AG08396 (cell line): ENCODE measurements at regions not wholly inside any gene's neighbourhood (a gene's known extent, or its start where the extent isn't known, plus 50 kb on each side); places are given as distances from the start of the nearest gene placed in this dataset.
"Not testable (repeated sequence)": the region's sequence is repeated elsewhere in the genome, so short reads cannot be mapped to it uniquely, and the experiment has no call there.

Experiments used
- DNase-seq: peaks from one replicate; pipeline ENCODE4 v3.0.0; 2012; ENCODE audit warnings: low spot score, mixed read lengths

DNA sequence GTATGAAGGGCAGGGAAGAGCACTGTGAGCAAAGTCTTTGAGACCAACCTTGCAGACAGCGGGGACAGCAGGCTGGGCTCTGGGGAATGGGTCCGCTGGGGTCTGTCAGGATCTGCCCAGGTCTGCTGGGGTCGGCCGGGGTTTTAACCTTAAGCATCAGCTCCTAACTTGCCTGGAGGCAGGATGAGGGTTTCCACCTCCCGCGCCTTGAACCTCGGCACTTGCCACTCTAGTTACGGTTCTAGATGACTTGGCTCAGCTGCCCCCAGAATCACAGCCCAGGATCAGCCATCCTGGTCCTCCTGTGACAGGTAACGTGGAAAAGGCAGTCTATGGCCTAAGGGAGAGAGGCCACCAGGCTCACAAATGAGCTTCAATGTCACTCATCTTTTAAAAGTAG is 50.4 kb upstream of the CACUL1 start:
- no peak for DNase-seq

DNA sequence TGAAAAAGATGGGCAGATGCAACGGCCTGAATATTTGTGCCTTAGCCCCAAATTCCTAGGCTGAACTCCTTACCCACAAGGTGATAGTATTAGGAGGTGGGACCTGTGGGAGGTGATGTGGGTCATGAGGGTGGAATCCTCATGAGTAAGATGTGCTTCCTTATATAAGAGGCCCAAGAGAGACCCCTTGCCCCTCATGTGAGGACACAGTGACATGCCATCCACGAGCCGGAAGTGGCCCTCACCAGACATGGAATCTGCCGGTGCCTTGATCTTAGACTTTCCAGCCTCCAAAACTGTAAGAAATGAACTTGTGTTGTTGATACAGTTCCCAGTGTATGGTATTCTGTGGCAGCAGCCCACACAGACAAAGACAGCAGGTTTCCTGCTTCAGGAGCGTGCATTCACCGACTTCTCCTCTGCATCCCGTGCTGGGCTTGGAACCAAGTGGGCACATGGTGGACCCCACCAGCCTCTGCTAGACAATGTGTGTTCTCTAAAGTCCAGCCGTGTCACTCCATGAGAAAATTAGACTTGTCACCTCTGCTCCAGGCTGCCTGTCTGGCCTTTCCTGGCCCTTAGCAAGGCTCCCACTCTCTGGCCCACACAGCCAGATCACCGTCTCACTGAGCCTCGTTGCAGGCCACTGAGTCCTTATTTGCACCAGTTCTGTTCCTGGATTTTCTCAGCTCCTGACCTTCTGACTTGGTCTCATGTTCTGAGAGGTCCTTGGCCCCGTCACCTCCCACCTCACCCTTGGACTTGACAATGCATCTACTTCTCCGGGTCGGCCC is 52.9 kb upstream of the CACUL1 start:
- DNase-seq, result no peak

DNA sequence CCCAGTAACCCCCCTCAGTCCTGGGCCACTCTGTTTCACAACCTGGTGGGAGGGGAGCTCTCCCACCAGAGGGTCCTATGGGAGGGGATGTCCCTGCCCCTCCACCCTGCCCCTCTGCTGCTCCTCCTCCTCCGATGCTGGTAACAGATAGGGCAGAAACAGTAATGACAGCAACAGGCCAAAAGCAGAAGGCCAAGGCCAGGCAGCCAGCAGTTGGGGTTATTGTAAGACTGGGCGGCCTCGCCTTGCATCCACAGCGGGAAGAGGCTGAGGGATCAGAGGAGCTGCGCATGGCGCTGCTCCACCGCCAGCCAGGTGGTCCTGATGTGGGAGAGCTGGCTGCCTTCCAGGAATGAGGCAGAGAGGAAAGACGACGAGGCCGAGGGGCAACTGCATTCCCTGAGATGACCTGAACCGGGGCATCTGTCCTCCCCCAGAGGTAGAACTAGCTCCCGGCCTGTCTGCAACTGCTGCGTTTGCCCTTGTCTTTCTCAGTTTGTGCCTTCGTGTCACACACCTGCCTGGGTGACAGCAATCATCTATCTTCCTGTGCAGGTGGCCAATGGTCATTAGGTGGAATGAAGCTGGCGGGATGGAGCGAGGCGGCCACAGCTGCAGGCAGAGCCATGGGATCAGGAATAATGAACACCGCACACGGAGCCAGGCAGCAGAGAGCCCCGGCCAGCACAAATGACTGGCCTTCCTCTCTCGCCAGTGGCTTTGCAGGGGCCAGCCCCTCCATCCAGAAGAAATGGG is 54.0 kb upstream of the CACUL1 start:
- no peak for DNase-seq

DNA sequence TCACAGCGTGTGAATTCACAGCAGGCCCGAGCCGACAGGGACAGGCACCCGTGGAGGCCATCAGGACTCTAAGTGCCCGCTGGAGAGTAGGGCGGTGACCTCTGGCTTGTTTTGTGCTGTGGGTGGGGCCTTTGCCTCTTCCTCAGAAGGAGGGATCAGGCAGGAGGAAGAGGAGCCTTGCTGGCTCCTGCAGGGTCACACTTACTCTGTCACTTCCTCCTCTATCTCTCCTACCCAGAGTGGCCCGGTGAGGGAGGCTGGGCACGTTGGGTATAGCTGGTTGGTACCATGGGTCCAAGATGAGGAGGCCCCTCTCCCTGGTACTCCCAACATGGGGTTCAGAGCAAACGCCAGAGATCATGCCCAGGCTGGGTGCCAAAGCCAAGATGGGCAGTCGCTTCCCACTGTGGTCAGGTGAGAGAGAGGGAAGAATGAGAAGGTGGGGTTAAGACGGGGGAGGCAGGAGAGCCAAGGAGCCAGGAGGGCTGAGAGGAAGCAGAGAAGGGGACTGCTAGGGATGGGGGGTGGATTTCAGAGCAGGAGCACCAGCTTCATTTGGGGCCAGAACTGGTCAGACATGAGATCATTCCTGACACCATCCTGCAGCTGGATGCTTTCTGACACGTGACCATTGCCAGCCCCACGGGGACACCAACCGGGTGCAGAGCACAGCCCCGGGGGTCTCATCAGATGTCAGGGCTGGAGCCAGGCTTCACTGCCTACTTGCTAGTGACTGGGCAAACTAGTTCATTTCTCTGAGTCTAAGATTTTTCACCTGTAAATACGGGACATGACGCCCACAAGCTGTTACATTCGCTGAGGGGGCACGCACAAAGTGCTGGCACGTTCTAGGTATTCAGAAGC is 54.8 kb upstream of the CACUL1 start:
- no peak for DNase-seq

DNA sequence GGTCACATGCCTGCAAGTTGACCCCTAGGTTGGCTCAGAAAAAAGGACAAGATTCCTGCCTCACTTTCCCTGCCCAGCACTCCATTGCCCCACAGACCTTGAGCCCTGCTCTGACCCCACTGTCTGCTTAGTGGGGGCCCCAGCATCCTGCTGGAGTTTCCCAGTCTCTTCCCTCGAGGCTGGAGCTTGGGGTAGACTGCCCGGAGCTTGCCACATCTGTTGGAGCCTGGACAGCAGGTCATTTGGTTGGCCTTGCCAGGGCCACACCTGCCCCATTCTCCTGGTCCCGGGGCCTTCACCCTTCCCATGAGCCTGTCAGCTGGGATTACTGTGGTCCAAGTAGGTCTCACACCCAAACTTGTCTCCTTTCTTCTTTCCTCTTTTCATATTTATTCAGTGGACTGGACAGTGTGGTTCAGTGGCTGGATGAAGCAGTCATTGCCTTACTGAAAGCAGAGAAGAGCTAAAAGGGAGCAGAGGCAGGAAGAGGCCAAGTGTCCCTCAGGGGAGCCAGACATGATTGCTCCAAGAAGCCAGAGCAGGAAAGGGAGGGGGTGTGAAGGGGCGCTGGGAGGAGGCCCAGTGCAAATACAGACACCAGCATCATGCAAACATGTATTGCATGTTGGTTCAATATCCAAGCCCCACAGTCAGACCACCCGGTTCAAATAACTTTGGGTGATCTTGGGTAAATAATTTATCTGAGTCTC is 56.2 kb upstream of the CACUL1 start:
- DNase-seq, result no peak

DNA sequence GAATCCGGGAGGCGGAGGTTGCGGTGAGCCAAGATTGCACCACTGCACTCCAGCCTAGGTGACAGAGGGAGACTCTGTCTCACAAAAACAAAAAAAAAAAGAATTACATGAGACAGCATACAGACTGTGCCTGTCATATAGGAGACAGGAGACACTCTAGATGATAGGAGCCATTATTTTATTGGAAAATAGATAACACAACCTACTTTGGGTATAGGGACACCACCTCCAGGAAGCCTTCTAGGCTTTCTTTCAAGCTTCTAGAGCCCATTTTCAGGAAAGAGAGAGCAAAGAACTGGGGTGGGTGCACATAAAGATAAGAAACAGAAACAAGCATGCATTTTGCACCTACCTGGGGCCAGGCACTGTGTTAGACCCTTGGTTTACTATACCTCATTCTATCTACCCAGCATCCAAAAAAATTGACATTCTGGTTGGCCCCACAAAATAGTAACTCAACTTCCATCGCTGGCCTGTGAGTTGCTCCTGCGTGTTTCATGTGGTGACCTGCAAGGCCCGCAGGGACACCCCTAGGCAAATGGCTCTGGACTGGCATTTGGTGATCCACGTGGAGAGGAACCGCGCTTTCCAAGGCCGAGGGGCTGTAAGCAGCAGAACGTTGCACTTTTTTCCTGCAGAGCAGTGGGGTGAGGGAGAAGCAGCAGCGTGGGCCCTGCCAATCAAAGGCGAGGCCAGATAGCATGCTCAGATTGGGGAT is 57.1 kb upstream of the CACUL1 start:
- no peak for DNase-seq

DNA sequence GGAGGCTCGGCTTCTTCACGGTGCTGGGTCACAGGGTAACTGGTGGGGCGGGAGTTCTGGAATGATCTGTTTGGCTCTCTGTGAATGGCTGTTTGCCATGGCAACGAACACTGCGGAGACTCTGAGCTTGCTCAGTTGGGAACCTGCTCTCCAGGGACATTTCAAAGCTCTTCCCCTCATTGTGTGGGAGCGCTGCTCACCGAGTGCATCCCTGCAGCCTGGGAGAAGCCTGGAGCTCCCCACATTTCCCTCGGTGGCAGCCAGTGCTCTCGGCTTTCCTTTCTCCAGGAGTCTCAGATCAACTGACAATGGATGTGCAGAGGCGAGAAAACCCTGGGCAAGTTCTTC is 57.6 kb upstream of the CACUL1 start:
- no peak for DNase-seq

DNA sequence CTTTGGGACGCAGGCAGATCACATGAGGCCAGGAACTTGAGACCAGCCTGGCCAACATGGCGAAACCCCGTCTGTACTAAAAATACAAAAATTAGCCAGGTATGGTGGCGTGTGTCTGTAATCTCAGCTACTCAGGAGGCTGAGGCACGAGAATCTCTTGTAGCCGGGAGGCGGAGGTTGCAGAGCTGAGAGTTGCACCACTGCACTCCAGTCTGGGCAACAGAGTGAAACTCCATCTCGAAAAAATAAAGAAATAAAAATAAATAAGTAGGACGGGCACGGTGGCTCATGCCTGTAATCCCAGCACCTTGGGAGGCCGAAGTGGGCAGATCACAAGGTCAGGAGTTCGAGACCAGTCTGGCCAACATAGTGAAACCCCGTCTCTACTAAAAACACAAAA is 58.2 kb upstream of the CACUL1 start:
- not testable (repeated sequence) for DNase-seq

DNA sequence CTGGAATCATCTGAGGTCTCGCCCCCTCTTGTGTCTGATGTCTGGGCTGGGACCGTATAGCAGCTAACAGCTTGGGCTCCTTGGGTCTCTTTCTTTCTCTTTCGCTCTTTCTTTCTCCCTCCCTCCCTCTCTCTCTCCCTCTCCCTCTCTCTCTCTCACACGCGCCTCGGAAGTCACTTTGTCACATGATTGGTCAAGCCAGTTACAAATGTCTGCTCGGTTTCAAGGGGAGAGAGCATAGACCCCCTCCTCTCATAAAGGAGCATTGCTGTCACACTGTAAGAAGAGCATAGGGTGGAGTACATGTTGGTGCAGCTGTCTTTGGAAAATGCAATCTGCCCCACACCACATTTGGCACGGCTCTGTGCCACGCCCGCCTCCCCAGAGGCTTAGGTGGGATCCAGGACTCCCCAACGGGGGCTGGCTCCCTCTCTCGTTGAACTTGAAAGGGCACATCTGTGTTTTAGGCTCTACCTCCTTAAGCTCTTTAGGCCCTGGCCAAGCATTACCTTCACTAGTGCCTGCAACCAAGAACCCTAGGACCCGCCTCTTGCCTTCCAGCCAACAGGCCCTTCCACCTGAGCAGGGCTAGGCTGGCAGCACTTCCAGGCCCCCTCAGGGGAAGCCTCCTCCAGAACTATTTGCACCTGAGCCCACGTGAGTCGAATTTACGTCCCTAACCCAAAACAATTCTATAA is 61.9 kb upstream of the CACUL1 start:
- no peak for DNase-seq

DNA sequence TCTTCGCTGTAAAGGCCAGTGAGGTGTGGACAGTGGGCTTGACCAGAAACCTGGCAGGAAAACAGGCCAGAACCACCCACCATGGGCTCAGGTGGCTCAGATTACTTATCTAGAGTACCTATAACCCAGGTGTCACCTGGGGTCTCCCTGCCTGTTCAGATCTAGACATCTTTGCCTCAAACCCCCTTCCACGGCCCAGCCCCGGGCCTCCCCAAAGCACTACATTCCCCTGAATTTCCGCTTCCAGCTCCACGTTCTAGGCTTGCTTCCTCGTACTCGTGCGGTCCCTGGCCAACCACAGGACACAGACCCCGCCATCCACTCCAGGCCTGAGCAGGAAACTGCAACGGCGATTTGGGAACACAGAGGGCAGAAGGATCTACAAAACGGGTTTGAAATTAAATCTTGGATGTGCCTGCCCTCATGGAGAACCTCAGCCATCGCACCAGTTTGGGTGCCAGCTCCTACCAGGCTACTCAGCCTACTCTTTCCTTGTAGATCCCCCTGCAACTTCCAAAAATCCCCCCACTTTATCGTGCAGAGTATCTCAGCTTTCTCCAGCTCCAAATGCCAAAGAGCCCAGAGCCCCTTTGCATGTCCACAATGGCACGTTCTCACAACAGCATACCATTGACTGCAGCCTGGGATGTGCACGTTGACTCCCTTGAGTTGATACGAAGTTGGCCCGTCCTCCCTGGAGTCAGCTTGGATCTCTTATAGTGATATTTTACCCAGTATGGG is 62.7 kb upstream of the CACUL1 start:
- no peak for DNase-seq

DNA sequence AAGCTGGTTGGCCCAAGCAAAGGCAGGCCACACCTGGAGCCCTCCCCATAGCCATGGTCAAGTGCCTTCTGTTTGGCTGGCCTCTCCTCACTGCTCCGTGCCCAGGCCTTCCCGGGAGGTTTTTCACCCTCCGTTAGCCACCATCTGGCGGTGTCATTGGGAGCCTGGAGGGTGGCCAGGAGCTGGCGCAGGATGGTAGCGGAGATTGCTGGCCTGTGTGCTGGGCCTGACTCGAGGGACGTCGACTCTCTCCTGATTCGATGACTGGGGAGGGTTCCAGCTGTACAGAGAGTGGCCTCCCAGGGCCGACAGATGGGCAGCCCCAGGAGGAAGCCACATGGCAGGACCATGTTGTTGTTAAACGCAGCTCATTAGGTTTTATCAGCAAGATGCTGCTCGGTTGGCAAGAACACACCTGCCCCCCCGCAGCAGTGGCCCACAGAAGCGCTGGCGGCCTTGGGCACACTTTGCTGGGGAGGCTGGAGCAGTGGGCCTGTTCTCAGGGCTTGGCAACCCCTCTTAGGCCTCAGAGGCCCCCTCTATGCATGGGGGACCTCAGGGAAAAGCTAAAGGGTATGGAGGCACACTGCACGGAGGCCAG is 64.0 kb upstream of the CACUL1 start:
- DNase-seq, result no peak

DNA sequence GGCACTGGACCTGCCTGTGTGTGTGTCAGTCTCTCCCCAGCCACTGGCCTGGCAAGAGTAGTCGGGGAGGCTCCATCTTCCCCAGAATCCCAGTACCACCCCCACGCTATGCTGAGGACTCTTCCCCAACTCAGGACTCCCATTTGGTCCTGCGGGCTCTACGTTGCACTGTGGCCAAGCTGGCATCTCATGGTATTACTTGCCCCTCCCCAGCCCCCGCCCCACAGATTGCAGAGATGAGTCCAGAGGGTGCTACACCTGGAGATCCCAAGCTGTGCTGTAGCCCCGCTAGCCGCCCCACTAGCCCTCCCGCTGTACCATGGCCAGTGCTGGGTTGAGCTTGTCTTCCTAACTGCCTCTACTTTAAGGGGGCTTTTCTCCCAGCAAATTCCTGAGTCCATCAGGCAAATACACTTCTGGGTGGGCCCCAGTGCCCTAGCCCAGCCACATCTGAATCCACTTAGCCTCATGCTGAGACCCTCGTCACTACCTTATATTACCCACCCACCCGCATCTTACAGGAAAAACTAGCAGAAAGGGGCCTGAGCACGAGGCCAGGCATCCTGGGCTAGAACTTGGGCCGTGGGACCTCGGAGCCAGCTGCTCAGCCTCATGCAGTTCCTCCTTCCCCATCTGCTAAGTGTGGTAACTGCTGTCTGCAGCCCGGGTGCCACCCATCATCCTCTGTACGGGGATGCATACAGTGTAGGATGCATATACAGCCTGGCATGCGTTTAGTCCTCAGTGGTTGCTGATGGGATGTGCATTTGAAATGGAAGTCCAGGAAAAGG is 65.8 kb upstream of the CACUL1 start:
- no peak for DNase-seq

DNA sequence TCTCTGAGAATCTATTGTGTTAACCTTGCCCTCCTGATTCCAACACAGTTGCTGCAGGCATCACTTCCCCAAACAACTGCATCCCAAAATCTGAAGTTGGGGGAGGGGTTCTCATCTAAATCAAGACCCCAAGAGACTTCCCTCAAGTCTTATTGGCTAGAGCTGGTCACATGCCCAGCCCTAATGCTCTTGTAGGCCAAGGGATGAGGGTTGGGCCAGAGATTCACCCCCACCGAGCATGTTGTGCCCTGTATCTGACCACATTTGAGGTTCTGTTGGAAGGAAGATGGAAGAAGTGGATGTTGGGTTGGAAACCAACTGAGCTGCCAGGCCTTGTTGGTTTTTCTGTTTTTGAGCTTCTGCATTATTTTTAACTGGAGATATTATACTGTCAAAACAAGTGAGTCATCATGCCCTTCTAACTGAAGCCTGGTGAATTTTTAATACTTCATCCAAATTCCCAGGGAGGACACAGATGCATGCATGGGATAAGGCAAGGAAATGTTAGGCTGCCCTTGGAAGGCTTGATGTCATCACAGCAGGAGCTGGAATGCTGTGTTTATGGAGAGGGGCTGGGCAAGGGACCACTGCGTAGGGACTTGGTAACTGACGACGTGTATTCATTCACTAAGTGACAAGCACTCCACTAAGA is 68.6 kb upstream of the CACUL1 start:
- DNase-seq, result no peak

DNA sequence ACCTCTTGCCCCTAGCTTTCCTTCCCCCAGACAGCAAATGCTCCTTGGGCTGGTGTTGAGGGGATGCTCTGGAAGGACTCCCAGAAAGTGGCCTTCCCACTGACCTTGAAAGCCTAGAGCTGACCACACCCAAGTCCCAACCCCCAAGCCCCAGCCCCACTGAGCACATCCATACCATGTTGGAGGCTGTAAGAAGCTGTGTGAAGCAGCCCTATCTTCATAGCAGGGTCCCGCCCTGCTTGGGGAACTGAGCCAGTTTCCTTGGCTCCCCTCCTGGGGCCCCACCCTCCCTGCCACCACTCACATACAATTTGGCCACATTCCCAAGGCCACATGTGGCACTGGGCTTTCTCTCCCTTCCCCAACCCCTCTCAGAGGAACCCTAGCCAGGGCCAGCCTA is 72.3 kb upstream of the CACUL1 start:
- no peak for DNase-seq

DNA sequence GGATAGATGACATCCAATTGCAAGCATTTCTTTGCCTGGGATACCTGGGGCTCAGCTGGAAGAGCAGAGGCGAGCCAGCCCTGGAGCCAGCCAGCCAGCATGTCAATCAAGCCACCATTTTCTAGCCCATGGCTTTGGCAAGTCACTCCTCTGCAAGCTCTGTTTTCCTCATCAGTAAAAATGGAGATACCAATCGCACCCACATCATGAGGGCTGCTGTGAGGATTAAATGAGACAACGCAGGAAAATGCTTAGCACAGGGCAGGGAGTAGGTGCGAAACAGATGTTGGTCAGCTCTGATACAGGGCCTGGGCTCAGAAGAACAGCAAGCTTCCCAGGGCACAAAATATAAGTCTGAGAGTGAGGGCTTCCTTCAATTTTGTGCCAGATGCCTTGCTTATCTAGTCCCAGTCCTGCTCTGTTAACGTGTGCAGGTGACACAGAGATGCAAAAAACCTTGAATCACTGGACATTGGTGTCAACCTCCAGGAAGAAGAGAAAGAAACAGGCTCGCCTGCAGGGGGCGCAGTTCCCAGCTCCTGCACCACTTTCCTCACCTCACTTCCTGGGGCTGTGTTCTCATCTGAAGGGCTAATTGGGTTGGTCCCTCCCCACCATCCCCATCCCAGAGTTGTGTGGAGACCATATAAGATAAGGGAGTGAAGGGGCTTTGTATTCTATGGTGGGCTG is 72.8 kb upstream of the CACUL1 start:
- DNase-seq, result no peak

DNA sequence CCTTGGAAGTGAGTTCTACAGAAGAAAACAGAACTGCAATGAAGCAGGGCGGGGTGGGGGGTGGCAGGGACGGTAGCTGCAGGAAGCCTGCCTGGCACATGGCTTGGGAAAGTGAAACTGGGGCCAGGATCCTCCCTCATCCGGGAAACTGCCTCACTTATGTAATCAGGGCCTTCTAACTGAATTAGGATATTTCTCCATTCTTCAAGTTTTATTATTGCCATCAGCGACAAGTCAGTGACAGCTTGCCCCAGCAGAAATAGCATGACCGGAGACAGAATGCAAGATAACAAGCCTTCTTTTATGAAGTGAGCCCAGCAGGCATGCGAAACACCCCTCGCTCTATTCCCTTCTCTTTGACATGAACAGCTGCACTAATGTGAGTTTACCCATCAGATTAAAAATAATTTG is 77.5 kb upstream of the CACUL1 start:
- peak; percentile 57 for DNase-seq

DNA sequence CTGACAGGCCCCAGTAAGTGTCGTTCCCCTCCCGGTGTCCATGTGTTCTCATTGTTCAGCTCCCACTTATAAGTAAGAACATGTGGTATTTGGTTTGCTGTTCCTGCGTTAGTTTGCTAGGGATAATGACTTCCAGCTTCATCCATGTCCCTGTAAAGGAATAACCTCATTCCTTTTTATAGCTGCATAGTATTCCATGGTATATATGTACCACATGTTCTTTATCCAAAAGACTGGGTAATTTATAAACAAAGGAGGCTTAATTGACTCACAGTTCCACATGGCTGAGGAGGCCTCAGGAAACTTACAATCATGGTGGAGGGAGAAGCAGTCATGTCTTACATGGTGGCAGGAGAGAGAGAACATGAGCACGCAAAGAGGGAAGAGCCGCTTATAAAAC is 79.6 kb upstream of the CACUL1 start:
- DNase-seq, result not testable (repeated sequence)
